HCT116 (cell line): ENCODE measurements at regions not wholly inside any gene's neighbourhood (a gene's known extent, or its start where the extent isn't known, plus 50 kb on each side); places are given as distances from the start of the nearest gene placed in this dataset.

Source experiments
- ATAC-seq: fragments of 200-7000 bp; cut with Tn5 transposase; 2 replicates; pipeline ENCODE4 v1.9.1; 2020; ENCODE audit warnings: mild to moderate bottlenecking, moderate library complexity
- BruUV-seq: library from RNA; stranded (reverse); fragments of 400-500 nt; replicated peaks from 2 replicates; lab custom pipeline; 2021; lab: Mats Ljungman, UMichigan
- CTCF ChIA-PET: fragments of 300-600 bp; sonication (Branson Sonifier 250); formaldehyde crosslinking; loops from one replicate; lab custom pipeline; 2021; ENCODE audit warnings: antibody characterized with exemption; lab: Charles Lee
- POLR2A ChIA-PET: fragments of 300-600, 350-600 bp; sonication (Branson Sonifier 250); formaldehyde crosslinking; loops from one replicate; lab custom pipeline; 2021; ENCODE audit warnings: antibody characterized with exemption; lab: Charles Lee
- RAD21 ChIA-PET, 2 experiments: fragments of 300-600 bp; sonication (Branson Sonifier 250); formaldehyde crosslinking; loops; one replicate each; lab custom pipeline; 2023; ENCODE audit warnings: low total read pairs in 2 of 2; ENCODE audit not compliant: uncharacterized antibody in 2 of 2, unreplicated experiment in 2 of 2, low non-redundant PET in 1 of 2; lab: Charles Lee
- DNase-seq: peaks from one replicate; pipeline ENCODE4 v3.0.0-alpha.2; 2010; ENCODE audit warnings: low read depth, low spot score
- H2AFZ ChIP-seq: fragments of 200-600 bp; shearing (Covaris generic), sonication (generic); 2 replicates; pipeline ENCODE4 v1.6.1; 2017; ENCODE audit warnings: low read depth, mixed run types, mixed read lengths, antibody characterized with exemption, low read length; ENCODE audit not compliant: poor library complexity, severe bottlenecking
- H3K27ac ChIP-seq: 2 replicates; pipeline ENCODE4 v1.5.1; 2012; ENCODE audit warnings: low read depth, low read length
- H3K27me3 ChIP-seq: fragments of 200-600 bp; sonication (generic); 2 replicates; pipeline ENCODE4 v1.6.1; 2016; ENCODE audit warnings: mixed run types, low read length, mixed read lengths; ENCODE audit not compliant: insufficient read depth
- H3K36me3 ChIP-seq, 2 experiments: fragments of 200-500 bp in 1 of 2; fragments of 200-600 bp in 1 of 2; sonication (Bioruptor generic) in 1 of 2; sonication (generic) in 1 of 2; 2 replicates each; pipeline versions ENCODE4 v1.5.1 to v1.6.1; 2014 to 2016; ENCODE audit warnings: low read length in 2 of 2, inconsistent platforms in 1 of 2, mixed read lengths in 1 of 2, mixed run types in 1 of 2; ENCODE audit not compliant: insufficient read depth in 2 of 2, control insufficient read depth in 1 of 2
- H3K4me1 ChIP-seq, 2 experiments: fragments of 200-600 bp in 1 of 2; sonication (generic) in 1 of 2; 2 replicates each; pipeline versions ENCODE4 v1.5.1 to v1.6.1; 2012 to 2017; ENCODE audit warnings: low read length in 2 of 2, inconsistent platforms in 1 of 2, mild to moderate bottlenecking in 1 of 2, mixed read lengths in 1 of 2, mixed run types in 1 of 2, moderate library complexity in 1 of 2; ENCODE audit not compliant: insufficient read depth in 2 of 2, control insufficient read depth in 1 of 2
- H3K4me2 ChIP-seq: fragments of 200-600 bp; sonication (generic); 2 replicates; pipeline ENCODE4 v1.6.1; 2017; ENCODE audit warnings: mixed run types, low read length, mixed read lengths
- H3K4me3 ChIP-seq, 2 experiments: fragments of 200-600 bp in 1 of 2; sonication (generic) in 1 of 2; replicated peaks in 1 of 2; 2 replicates each; pipeline ENCODE4 v1.5.1; 2011 to 2016; ENCODE audit warnings: low read length in 2 of 2, control low read depth in 1 of 2, low read depth in 1 of 2, mild to moderate bottlenecking in 1 of 2, mixed read lengths in 1 of 2, mixed run types in 1 of 2
- H3K79me2 ChIP-seq: fragments of 200-600 bp; sonication (generic); 2 replicates; pipeline ENCODE4 v1.6.1; 2017; ENCODE audit warnings: mild to moderate bottlenecking, mixed run types, low read length, moderate library complexity, mixed read lengths; ENCODE audit not compliant: insufficient read depth
- H3K9ac ChIP-seq: fragments of 200-600 bp; sonication (generic); 2 replicates; pipeline ENCODE4 v1.6.1; 2016; ENCODE audit warnings: low read length, mixed read lengths
- H3K9me2 ChIP-seq: fragments of 200-600 bp; sonication (generic), shearing (Covaris generic); 2 replicates; pipeline ENCODE4 v1.6.1; 2017; ENCODE audit warnings: mixed run types, mild to moderate bottlenecking, moderate library complexity; ENCODE audit not compliant: insufficient read depth
- H3K9me3 ChIP-seq, 2 experiments: fragments of 200-500 bp in 1 of 2; fragments of 200-600 bp in 1 of 2; sonication (Bioruptor generic) in 1 of 2; sonication (generic) in 1 of 2; 2 replicates each; pipeline ENCODE4 v1.6.1; 2014 to 2017; ENCODE audit warnings: low read length in 2 of 2, mixed read lengths in 2 of 2, inconsistent platforms in 1 of 2, low read depth in 1 of 2, mild to moderate bottlenecking in 1 of 2, mixed run types in 1 of 2, moderate library complexity in 1 of 2; ENCODE audit not compliant: control insufficient read depth in 1 of 2, insufficient read depth in 1 of 2
- H4K20me1 ChIP-seq: fragments of 200-600 bp; sonication (generic), shearing (Covaris generic); 2 replicates; pipeline ENCODE4 v1.6.1; 2017; ENCODE audit warnings: mixed run types, mild to moderate bottlenecking, moderate library complexity; ENCODE audit not compliant: insufficient read depth
- CBX3 ChIP-seq: IDR thresholded peaks from 2 replicates; pipeline ENCODE4 v1.6.1; 2012; ENCODE audit warnings: low read depth
- CEBPB ChIP-seq: IDR thresholded peaks from 2 replicates; pipeline ENCODE4 v1.6.1; 2012; ENCODE audit warnings: low read depth
- CTCF ChIP-seq, 3 experiments: fragments of 200-600 bp in 1 of 3; sonication (generic) in 1 of 3; IDR thresholded peaks in 2 of 3; conservative IDR thresholded peaks in 1 of 3; 2 replicates each; pipeline ENCODE4 v1.5.1; 2012 to 2017; ENCODE audit warnings: low read depth in 2 of 3, low read length in 2 of 3, antibody characterized with exemption in 1 of 3, borderline replicate concordance in 1 of 3, control low read depth in 1 of 3, mild to moderate bottlenecking in 1 of 3, mixed read lengths in 1 of 3, mixed run types in 1 of 3, moderate library complexity in 1 of 3; ENCODE audit not compliant: insufficient read depth in 1 of 3
- EGR1 ChIP-seq: IDR thresholded peaks from 2 replicates; pipeline ENCODE4 v1.6.1; 2012; ENCODE audit warnings: low read depth
- ELF1 ChIP-seq: IDR thresholded peaks from 2 replicates; pipeline ENCODE4 v1.6.1; 2012; ENCODE audit warnings: low read depth, borderline replicate concordance
- EZH2 ChIP-seq: fragments of 200-600 bp; sonication (generic); IDR thresholded peaks from 2 replicates; pipeline ENCODE4 v1.6.1; 2017; ENCODE audit warnings: antibody characterized with exemption, mixed run types
- EZH2phosphoT487 ChIP-seq: fragments of 200-600 bp; IDR thresholded peaks from 2 replicates; pipeline ENCODE4 v1.6.1; 2018; ENCODE audit warnings: antibody characterized with exemption, borderline replicate concordance
- FOSL1 ChIP-seq: IDR thresholded peaks from 2 replicates; pipeline ENCODE4 v1.6.1; 2012; ENCODE audit warnings: low read depth
- MAX ChIP-seq: IDR thresholded peaks from 2 replicates; pipeline ENCODE4 v1.6.1; 2012
- POLR2AphosphoS5 ChIP-seq: IDR thresholded peaks from 2 replicates; pipeline ENCODE4 v1.6.1; 2011; ENCODE audit warnings: mild to moderate bottlenecking, low read depth, low read length, moderate library complexity
- REST ChIP-seq: IDR thresholded peaks from 2 replicates; pipeline ENCODE4 v1.6.1; 2012; ENCODE audit warnings: low read depth
- SP1 ChIP-seq: IDR thresholded peaks from 2 replicates; pipeline ENCODE4 v1.6.1; 2012; ENCODE audit warnings: low read depth
- SRF ChIP-seq: IDR thresholded peaks from 2 replicates; pipeline ENCODE4 v1.6.1; 2012; ENCODE audit warnings: low read depth
- YY1 ChIP-seq: IDR thresholded peaks from 2 replicates; pipeline ENCODE4 v1.6.1; 2011; ENCODE audit warnings: low read length, low read depth, moderate library complexity, mild to moderate bottlenecking; ENCODE audit not compliant: insufficient replicate concordance; ENCODE audit errors: extremely low read depth
- ZBTB33 ChIP-seq: IDR thresholded peaks from 2 replicates; pipeline ENCODE4 v1.6.1; 2011; ENCODE audit warnings: mild to moderate bottlenecking, low read length, moderate library complexity; ENCODE audit not compliant: insufficient replicate concordance; ENCODE audit errors: extremely low read depth
- ZFX ChIP-seq: fragments of 450-650 bp; IDR thresholded peaks from 2 replicates; pipeline ENCODE4 v1.6.1; 2017
- ZNF274 ChIP-seq: fragments of 200-500 bp; sonication (Bioruptor generic); IDR thresholded peaks from 2 replicates; pipeline ENCODE4 v1.6.1; 2014; ENCODE audit warnings: mild to moderate bottlenecking, low read depth, low read length, inconsistent platforms
- intact Hi-C: fragments of 100-400 bp; cut with micrococcal nuclease; formaldehyde crosslinking; loops from 2 replicates; pipeline ENCODE4 v1.10.0; 2022

GRCh38 chr4:28665306-28665705 lies 1804.7 kb downstream of the STIM2 start:
- TF ChIP-seq CEBPB (no peak), EZH2phosphoT487 (no peak), EGR1 (no peak), SRF (no peak), EZH2 (no peak), FOSL1 (no peak), YY1 (no peak), ZBTB33 (no peak), ELF1 (no peak), ZNF274 (no peak), ZFX (no peak), CTCF (IDR thresholded peaks at IDR 0.05 in 2 of 3, conservative IDR thresholded peaks at IDR 0.05 in 1 of 3; ENCODE audit: borderline replicate concordance in 1 of 3, insufficient read depth in 1 of 3, low read depth in 2 of 3, low read length in 2 of 3) (no peak), SP1 (no peak), REST (no peak), POLR2AphosphoS5 (no peak), CBX3 (no peak), MAX (no peak)
- TF ChIP-seq, all 23 proteins: peak for 0
- DNase-seq = no peak
- no peak overlapping the region for H3K4me2 ChIP-seq
- no peaks in the 10 kb centered on the region for H3K79me2 ChIP-seq
- H3K27me3 ChIP-seq = no peaks in the 10 kb centered on the region
- H3K4me3 ChIP-seq = no peak overlapping the region
- H3K4me1 ChIP-seq = no peaks in the 10 kb centered on the region
- no peaks in the 10 kb centered on the region for H3K9me2 ChIP-seq
- CTCF ChIA-PET = no interaction called here
- intact Hi-C loops = no loop called here
- H3K9ac ChIP-seq = no peak overlapping the region
- no peaks in the 10 kb centered on the region for H4K20me1 ChIP-seq
- RAD21 ChIA-PET = no interaction called here
- no peaks in the 10 kb centered on the region for H3K36me3 ChIP-seq
- no peak overlapping the region for H2AFZ ChIP-seq
- no peak for ATAC-seq
- no peak overlapping the region for H3K27ac ChIP-seq
- POLR2A ChIA-PET = no interaction called here
- no TSS peak for BruUV-seq
- H3K9me3 ChIP-seq = no peaks in the 10 kb centered on the region
